ENCODE measurements at regions not wholly inside any gene's neighbourhood (a gene's known extent, or its start where the extent isn't known, plus 50 kb on each side); places are given as distances from the start of the nearest gene placed in this dataset.

- TF ChIP-seq EZH2phosphoT487 (IDR thresholded peaks at IDR 0.05) (no peak), CTCF (IDR thresholded peaks at IDR 0.05) (no peak), EZH2 (IDR thresholded peaks at IDR 0.05) (no peak)
- H3K36me3 ChIP-seq = no peaks in the 10 kb centered on the region
Measured at GRCh38 chr1:98075626-98076025, 154.8 kb upstream of the DPYD start.

GRCh38 chr1:98073823-98074222 is 153.0 kb upstream of the DPYD start:
- H2AFZ ChIP-seq (replicated peaks) = no peak overlapping the region
- no peaks in the 10 kb centered on the region for H3K9me3 Mint-ChIP-seq
- TF ChIP-seq EZH2 (IDR thresholded peaks at IDR 0.05) (no peak), EZH2phosphoT487 (IDR thresholded peaks at IDR 0.05) (no peak), CTCF (IDR thresholded peaks at IDR 0.05) (no peak)

More at GRCh38 chr1:98075626-98076025, 154.8 kb upstream of the DPYD start:
- Mint-ChIP-seq H3K27ac (no peak overlapping the region), H3K4me3 (no peak overlapping the region), H3K9me3 (no peaks in the 10 kb centered on the region), H3K4me1 (no peaks in the 10 kb centered on the region), H3K27me3 (ENCODE audit: insufficient read depth, low read depth) (no peaks in the 10 kb centered on the region), H3K36me3 (no peaks in the 10 kb centered on the region)
- Histone ChIP-seq H3F3A (ENCODE audit: low read depth) (no peaks in the 10 kb centered on the region), H2AFZ (replicated peaks) (no peak overlapping the region), H3K4me2 (no peak overlapping the region), H3K9me3 (ENCODE audit: low read depth) (no peaks in the 10 kb centered on the region), H3K4me1 (no peaks in the 10 kb centered on the region), H3K27me3 (no peaks in the 10 kb centered on the region), H4K20me1 (ENCODE audit: low read depth) (no peaks in the 10 kb centered on the region), H3K79me2 (ENCODE audit: low read depth) (no peaks in the 10 kb centered on the region), H3K27ac (no peak overlapping the region), H3K4me3 (no peak overlapping the region), H3K9ac (no peak overlapping the region)
- no peak for DNase-seq (ENCODE audit: low spot score)

GRCh38 chr1:98073106-98073505 is 152.3 kb upstream of the DPYD start:
- no peak overlapping the region for H3K9ac ChIP-seq
- H3F3A ChIP-seq (ENCODE audit: low read depth) = no peaks in the 10 kb centered on the region
- no peak overlapping the region for H3K27ac Mint-ChIP-seq
- no peaks in the 10 kb centered on the region for H3K27me3 ChIP-seq
- H3K4me1 Mint-ChIP-seq = no peaks in the 10 kb centered on the region
- H4K20me1 ChIP-seq (ENCODE audit: low read depth) = no peaks in the 10 kb centered on the region
- DNase-seq (ENCODE audit: low spot score) = no peak
- no peaks in the 10 kb centered on the region for H3K4me1 ChIP-seq
- no peak overlapping the region for H3K4me3 Mint-ChIP-seq
- no peak overlapping the region for H3K4me2 ChIP-seq
- H3K36me3 Mint-ChIP-seq = no peaks in the 10 kb centered on the region
- no peaks in the 10 kb centered on the region for H3K36me3 ChIP-seq
- no peak overlapping the region for H2AFZ ChIP-seq (replicated peaks)
- no peaks in the 10 kb centered on the region for H3K9me3 Mint-ChIP-seq
- H3K4me3 ChIP-seq = no peak overlapping the region
- no peaks in the 10 kb centered on the region for H3K9me3 ChIP-seq (ENCODE audit: low read depth)
- H3K79me2 ChIP-seq (ENCODE audit: low read depth) = no peaks in the 10 kb centered on the region
- no peak overlapping the region for H3K27ac ChIP-seq
- H3K27me3 Mint-ChIP-seq (ENCODE audit: insufficient read depth, low read depth) = no peaks in the 10 kb centered on the region
- no peak for TF ChIP-seq EZH2phosphoT487 (IDR thresholded peaks at IDR 0.05)
- TF ChIP-seq EZH2 (IDR thresholded peaks at IDR 0.05) = no peak
- no peak for TF ChIP-seq CTCF (IDR thresholded peaks at IDR 0.05)

More at GRCh38 chr1:98073823-98074222, 153.0 kb upstream of the DPYD start:
- Histone ChIP-seq H3K79me2 (ENCODE audit: low read depth) (no peaks in the 10 kb centered on the region), H3K36me3 (no peaks in the 10 kb centered on the region), H3K9me3 (ENCODE audit: low read depth) (no peaks in the 10 kb centered on the region), H3F3A (ENCODE audit: low read depth) (no peaks in the 10 kb centered on the region), H3K27ac (no peak overlapping the region), H3K27me3 (no peaks in the 10 kb centered on the region), H3K4me2 (no peak overlapping the region), H3K4me1 (no peaks in the 10 kb centered on the region), H3K4me3 (no peak overlapping the region), H3K9ac (no peak overlapping the region), H4K20me1 (ENCODE audit: low read depth) (no peaks in the 10 kb centered on the region)
- no peaks in the 10 kb centered on the region for H3K36me3 Mint-ChIP-seq
- H3K27ac Mint-ChIP-seq = no peak overlapping the region
- no peak for DNase-seq (ENCODE audit: low spot score)
- no peak overlapping the region for H3K4me3 Mint-ChIP-seq
- H3K27me3 Mint-ChIP-seq (ENCODE audit: insufficient read depth, low read depth) = no peaks in the 10 kb centered on the region
- no peaks in the 10 kb centered on the region for H3K4me1 Mint-ChIP-seq

Data from neural progenitor cell (in vitro differentiated cells).